IPS DF 4.7 (cell line): ENCODE measurements at regions not wholly inside any gene's neighbourhood (a gene's known extent, or its start where the extent isn't known, plus 50 kb on each side); places are given as distances from the start of the nearest gene placed in this dataset.
"Not testable (repeated sequence)": the region's sequence is repeated elsewhere in the genome, so short reads cannot be mapped to it uniquely, and the experiment has no call there.

Experiments
- DNase-seq: peaks from one replicate; pipeline ENCODE4 v3.0.0-alpha.2; 2013; ENCODE audit warnings: low spot score; ENCODE audit errors: extremely low read depth

GRCh38 chr3:31096661-31097395, 202.4 kb upstream of the GADL1 start:
- DNase-seq: no peak

GRCh38 chr3:31100519-31100918, 206.1 kb upstream of the GADL1 start:
- no peak for DNase-seq

GRCh38 chr3:31101285-31101684, 206.8 kb upstream of the GADL1 start:
- DNase-seq: not testable (repeated sequence)

- DNase-seq: no peak
Measured at GRCh38 chr3:31102196-31102879, 207.9 kb upstream of the GADL1 start.

- DNase-seq: no peak
Measured at GRCh38 chr3:31103181-31103580, 208.7 kb upstream of the GADL1 start.

- DNase-seq: no peak
Measured at GRCh38 chr3:31103623-31104180, 209.2 kb upstream of the GADL1 start.

- no peak for DNase-seq
Measured at GRCh38 chr3:31105011-31105410, 210.6 kb upstream of the GADL1 start.

GRCh38 chr3:31105438-31106077, 211.1 kb upstream of the GADL1 start:
- DNase-seq: no peak

- DNase-seq: no peak
Measured at GRCh38 chr3:31106204-31106603, 211.7 kb upstream of the GADL1 start.

- DNase-seq: no peak
Measured at GRCh38 chr3:31106912-31107311, 212.5 kb upstream of the GADL1 start.

GRCh38 chr3:31114929-31115283, 220.4 kb upstream of the GADL1 start:
- no peak for DNase-seq

GRCh38 chr3:31115531-31115930, 221.1 kb upstream of the GADL1 start:
- not testable (repeated sequence) for DNase-seq

GRCh38 chr3:31116651-31117050, 222.2 kb upstream of the GADL1 start:
- DNase-seq: no peak

- no peak for DNase-seq
Measured at GRCh38 chr3:31117854-31118253, 223.4 kb upstream of the GADL1 start.

GRCh38 chr3:31124373-31124772, 229.9 kb upstream of the GADL1 start:
- DNase-seq: no peak

- no peak for DNase-seq
Measured at GRCh38 chr3:31125413-31126020, 231.1 kb upstream of the GADL1 start.

- no peak for DNase-seq
Measured at GRCh38 chr3:31129241-31129640, 234.8 kb upstream of the GADL1 start.

GRCh38 chr3:31132132-31132769, 237.8 kb upstream of the GADL1 start:
- no peak for DNase-seq

GRCh38 chr3:31133541-31133940, 239.1 kb upstream of the GADL1 start:
- DNase-seq: no peak

GRCh38 chr3:31135546-31135945, 241.1 kb upstream of the GADL1 start:
- DNase-seq: no peak

GRCh38 chr3:31137718-31138465, 243.4 kb upstream of the GADL1 start:
- no peak for DNase-seq
